Stimulated activated CD8-positive, alpha-beta memory T cell treated with anti-CD3 and anti-CD28 coated beads, Interleukin-2, amount 100 ng/mL, for 1 hour (primary cell): ENCODE measurements at regions not wholly inside any gene's neighbourhood (a gene's known extent, or its start where the extent isn't known, plus 50 kb on each side); places are given as distances from the start of the nearest gene placed in this dataset.

Source experiments
- DNase-seq, 2 donors: peaks; one replicate each; pipeline ENCODE4 v3.0.0-alpha.2; 2020; ENCODE audit warnings: low read depth in 2 of 2

- no peak for DNase-seq
Observed at GRCh38 chr15:58235961-58236360, 97.8 kb downstream of the AQP9 start.

DNA sequence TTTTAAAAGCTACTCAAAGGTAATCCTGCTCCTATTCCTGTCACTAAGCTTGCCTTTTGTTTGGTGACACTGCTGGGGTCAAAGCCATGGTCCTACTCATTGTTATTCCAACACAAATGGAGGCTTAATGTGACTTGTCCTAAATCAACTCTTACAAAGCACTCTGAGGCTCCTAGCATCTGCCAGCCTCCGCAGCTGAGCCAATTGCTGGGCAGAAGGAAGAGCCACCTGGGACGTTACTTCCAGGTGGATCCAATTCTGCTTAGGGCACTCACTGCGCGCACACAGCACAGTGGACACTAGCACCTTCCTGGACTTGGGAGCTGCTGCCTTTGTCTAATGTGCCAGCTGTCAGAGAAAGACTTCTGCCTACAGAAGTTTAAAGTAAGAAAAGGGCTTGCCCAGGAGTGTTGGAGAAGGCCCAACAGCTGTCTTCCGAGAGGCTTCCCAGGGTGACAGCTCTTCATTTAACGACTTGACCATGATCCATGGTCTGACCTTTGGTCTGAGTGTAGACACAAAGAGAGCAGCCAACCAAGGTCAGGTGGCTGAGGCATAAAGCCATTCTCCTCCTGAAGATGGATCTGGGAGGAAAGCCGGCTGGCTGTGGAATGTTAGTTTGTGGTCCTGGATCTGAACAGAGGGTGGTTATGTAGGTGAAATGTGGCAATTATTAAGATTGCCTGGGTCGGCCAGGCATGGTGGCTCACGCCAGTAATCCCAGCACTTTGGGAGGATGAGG lies 102.2 kb downstream of the AQP9 start:
- DNase-seq, result no peak

- DNase-seq, result no peak
Observed at GRCh38 chr15:58241872-58242271, 103.7 kb downstream of the AQP9 start.

GRCh38 chr15:58243070-58243469 lies 104.9 kb downstream of the AQP9 start:
- DNase-seq, result no peak

- no peak for DNase-seq
Observed at GRCh38 chr15:58244536-58244935, 106.4 kb downstream of the AQP9 start.

- DNase-seq, result no peak
Observed at GRCh38 chr15:58246041-58246440, 107.9 kb downstream of the AQP9 start.

DNA sequence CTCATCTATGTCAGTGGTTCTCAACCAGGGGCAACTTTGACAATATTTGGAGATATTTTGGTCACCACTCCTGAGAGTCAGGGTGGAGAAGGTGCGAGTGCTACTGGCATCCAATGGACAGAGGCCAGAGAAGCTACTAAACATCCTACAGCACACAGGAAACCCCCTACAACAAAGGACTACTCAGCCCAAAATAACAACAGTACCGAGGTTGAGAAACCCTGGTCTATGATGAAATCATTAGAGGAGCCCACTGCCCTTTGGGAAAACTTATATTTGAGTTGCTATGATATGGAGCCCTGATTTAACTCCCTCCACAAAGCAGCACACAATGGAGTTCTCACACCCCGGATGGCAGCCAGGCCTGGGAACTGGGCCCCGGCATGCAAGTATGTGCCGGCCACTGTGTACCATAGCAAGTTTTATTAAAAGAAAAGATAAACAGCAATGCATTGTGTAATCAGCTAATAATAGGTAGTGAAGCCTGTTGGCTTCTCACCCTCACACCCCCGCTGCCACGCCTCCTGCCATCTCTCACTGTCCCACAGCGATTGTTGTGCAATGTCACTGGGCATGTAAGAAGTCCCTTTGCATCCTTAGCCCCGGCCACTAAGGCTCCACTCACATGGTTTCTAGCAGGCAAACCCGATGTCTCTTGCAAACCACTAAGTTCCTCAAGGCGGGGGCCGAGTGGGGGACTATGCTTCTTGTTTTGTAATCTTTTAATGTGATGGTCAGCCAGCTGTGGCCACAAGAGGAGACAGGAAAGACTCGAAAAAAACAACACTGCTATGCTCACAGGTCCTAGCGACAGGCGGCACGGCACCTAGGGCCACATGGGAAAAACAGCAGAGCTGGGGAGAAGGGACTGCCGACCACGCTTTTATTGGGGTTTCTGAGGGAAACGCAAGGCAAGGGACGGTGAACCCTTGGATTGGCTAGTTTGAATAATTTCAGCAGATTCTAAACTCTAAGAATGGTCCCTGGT lies 110.0 kb downstream of the AQP9 start:
- DNase-seq, result no peak

DNA sequence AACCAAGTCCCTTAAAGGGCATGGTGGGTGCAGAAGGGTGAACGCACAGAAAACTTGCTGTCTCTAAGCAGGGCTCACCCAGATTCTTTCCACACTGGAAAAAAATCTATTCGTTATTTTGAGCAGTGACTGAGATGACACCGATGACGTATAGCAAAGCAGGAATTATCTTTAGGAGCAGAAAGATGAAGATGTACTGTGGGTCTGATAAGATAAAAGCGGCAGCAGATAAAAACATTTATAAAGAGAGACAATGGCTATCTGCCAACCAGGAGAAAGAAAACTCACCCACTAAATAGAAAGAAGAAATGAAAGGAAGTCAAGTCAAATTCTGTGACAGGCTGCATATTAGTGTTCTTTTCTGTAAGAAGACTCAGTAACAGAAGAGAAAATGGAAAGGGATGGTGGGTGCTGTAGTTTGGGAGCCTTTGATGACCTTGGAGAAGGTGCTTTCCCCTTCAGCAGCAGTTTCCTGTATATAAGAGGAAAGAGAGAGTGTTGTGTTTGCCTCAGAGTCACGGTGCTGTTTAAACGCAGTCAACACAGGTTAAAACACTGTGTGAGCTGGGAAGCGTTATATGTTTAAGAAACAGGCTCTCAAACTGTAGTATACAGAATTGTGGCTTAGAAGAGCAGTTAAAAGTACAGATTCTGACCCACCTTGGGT lies 111.6 kb downstream of the AQP9 start:
- DNase-seq, result no peak

DNA sequence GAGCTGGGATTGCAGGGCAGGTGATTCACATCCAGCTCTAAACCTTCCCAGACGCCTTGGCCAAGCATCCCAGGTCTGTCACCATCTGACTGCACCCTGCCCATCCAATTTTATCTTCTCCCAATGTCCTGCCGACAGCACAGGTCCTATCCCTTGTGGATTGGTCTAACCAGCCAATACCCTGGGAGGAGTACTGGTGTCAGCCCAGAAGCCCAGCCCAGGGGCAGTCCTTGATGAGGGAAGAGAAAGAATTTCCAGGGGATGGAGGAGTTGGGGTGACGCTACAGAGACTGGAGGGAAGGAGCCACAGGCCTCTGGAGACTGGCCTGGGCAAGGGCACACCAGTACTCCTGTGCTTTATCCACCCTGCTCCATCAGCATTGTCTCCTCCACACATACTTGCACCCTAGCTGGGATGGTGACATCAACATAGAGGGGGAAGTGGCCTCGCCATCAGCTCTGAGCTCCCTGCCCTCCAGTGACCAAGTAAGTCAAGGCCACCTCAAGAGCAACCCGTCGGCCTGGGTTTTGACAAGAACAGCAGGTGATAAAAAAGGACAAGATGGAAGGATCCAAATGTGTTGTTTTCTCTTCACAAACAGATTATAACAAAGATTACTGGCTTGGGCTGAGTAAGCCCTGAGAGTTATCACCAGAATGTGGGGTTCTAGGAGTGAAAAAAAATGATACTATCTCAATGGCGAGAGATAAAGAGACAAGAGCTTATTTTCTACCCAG lies 114.6 kb downstream of the AQP9 start:
- DNase-seq, result no peak

GRCh38 chr15:58257776-58258325 lies 119.7 kb downstream of the AQP9 start:
- DNase-seq, result no peak

- no peak for DNase-seq
Observed at GRCh38 chr15:58258501-58259292, 120.5 kb downstream of the AQP9 start.

DNA sequence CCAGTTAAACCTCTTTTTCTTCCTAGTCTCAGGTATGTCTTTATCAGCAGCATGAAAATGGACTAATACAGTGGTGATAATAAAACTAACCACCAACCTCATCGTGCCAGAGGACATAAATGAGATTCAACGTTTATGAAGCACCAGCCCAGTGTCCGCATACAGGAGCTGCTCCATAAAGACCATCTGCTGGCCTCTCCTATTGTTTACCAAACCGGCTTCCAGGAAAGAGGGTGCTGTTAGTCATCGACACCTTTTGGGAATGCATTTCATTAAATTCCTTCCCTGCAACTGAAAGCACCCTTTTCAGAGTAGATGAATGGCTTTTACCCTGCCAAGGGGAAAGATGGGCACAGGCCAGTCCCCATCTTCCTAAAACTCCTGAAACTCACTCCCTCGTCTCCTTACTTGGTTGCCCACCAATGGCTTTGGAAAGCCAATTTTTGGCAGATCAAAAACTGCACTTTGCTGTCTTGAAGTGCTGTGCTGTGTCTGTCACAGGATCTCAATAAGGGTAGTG lies 122.1 kb downstream of the AQP9 start:
- DNase-seq, result no peak

GRCh38 chr15:58260725-58261267 lies 122.6 kb downstream of the AQP9 start:
- no peak for DNase-seq

GRCh38 chr15:58261368-58261767 lies 123.2 kb downstream of the AQP9 start:
- DNase-seq, result no peak

- DNase-seq, result no peak
Observed at GRCh38 chr15:58264053-58264971, 126.1 kb downstream of the AQP9 start.

- no peak for DNase-seq
Observed at GRCh38 chr15:58267051-58267450, 128.9 kb downstream of the AQP9 start.

- DNase-seq, result no peak
Observed at GRCh38 chr15:58268746-58269267, 130.6 kb downstream of the AQP9 start.
